IMR-90 (cell line): ENCODE measurements at regions not wholly inside any gene's neighbourhood (a gene's known extent, or its start where the extent isn't known, plus 50 kb on each side); places are given as distances from the start of the nearest gene placed in this dataset.

ENCODE experiments used
- ATAC-seq: fragments of 200-7000 bp; cut with Tn5 transposase; 2 replicates; pipeline ENCODE4 v1.9.1; 2020; ENCODE audit warnings: low read depth, mild to moderate bottlenecking, moderate library complexity
- BruUV-seq: library from RNA; stranded (reverse); fragments of 400-500 nt; replicated peaks from 2 replicates; lab custom pipeline; 2021; lab: Mats Ljungman, UMichigan
- CTCF ChIA-PET: fragments of 300-600 bp; formaldehyde crosslinking; extraction: SDS; loops from one replicate; lab custom pipeline; 2021; ENCODE audit warnings: antibody characterized with exemption; lab: Yijun Ruan, JAX
- POLR2A ChIA-PET: fragments of 300-600 bp; sonication (Branson Sonifier 250); formaldehyde crosslinking; loops from one replicate; lab custom pipeline; 2022; ENCODE audit warnings: antibody characterized with exemption; ENCODE audit not compliant: unreplicated experiment; lab: Charles Lee
- DNase-seq: peaks from one replicate; pipeline ENCODE4 v3.0.0; 2013
- H2AFZ ChIP-seq: replicated peaks from 2 replicates; pipeline ENCODE3; 2013; ENCODE audit warnings: low read length, mild to moderate bottlenecking; ENCODE audit not compliant: poor library complexity
- H2AK5ac ChIP-seq: 2 replicates; pipeline ENCODE4 v1.6.1; 2013; ENCODE audit warnings: low read depth, low read length, inconsistent platforms
- H2AK9ac ChIP-seq: replicated peaks from 2 replicates; pipeline ENCODE3; 2013; ENCODE audit warnings: mild to moderate bottlenecking, low read depth, low read length, moderate library complexity; ENCODE audit not compliant: poor library complexity
- H2BK120ac ChIP-seq: 2 replicates; pipeline ENCODE4 v1.6.1; 2013; ENCODE audit warnings: low read depth, low read length, inconsistent platforms
- H2BK15ac ChIP-seq: 3 replicates; pipeline ENCODE4 v1.6.1; 2013; ENCODE audit warnings: low read depth, low read length, inconsistent platforms
- H2BK20ac ChIP-seq: 2 replicates; pipeline ENCODE4 v1.6.1; 2013; ENCODE audit warnings: low read depth, mild to moderate bottlenecking, inconsistent platforms, low read length, moderate library complexity
- H2BK5ac ChIP-seq: 2 replicates; pipeline ENCODE4 v1.6.1; 2013; ENCODE audit warnings: mild to moderate bottlenecking, low read depth, low read length, inconsistent platforms; ENCODE audit not compliant: poor library complexity, severe bottlenecking
- H3K14ac ChIP-seq: replicated peaks from 2 replicates; pipeline ENCODE4 v1.6.1; 2013; ENCODE audit warnings: low read depth, low read length, inconsistent platforms
- H3K18ac ChIP-seq: 2 replicates; pipeline ENCODE4 v1.6.1; 2013; ENCODE audit warnings: low read depth, low read length, control low read depth
- H3K23ac ChIP-seq: 2 replicates; pipeline ENCODE4 v1.6.1; 2013; ENCODE audit warnings: low read depth, low read length, inconsistent platforms
- H3K27ac ChIP-seq: 2 replicates; pipeline ENCODE4 v1.5.1; 2013; ENCODE audit warnings: mild to moderate bottlenecking, control low read depth, low read length; ENCODE audit not compliant: insufficient read depth
- H3K27me3 ChIP-seq: 2 replicates; pipeline ENCODE4 v1.6.1; 2013; ENCODE audit warnings: low read length; ENCODE audit not compliant: control insufficient read depth, insufficient read depth
- H3K36me3 ChIP-seq: 2 replicates; pipeline ENCODE4 v1.6.1; 2013; ENCODE audit warnings: low read length, mixed read lengths; ENCODE audit not compliant: control insufficient read depth, insufficient read depth
- H3K4ac ChIP-seq: 2 replicates; pipeline ENCODE4 v1.6.1; 2013; ENCODE audit warnings: low read depth, low read length, inconsistent platforms
- H3K4me1 ChIP-seq: 2 replicates; pipeline ENCODE4 v1.6.1; 2013; ENCODE audit warnings: low read length, mixed read lengths; ENCODE audit not compliant: control insufficient read depth, insufficient read depth
- H3K4me2 ChIP-seq: 2 replicates; pipeline ENCODE4 v1.6.1; 2013; ENCODE audit warnings: low read depth, mild to moderate bottlenecking, control low read depth, low read length, moderate library complexity
- H3K4me3 ChIP-seq: 2 replicates; pipeline ENCODE4 v1.5.1; 2013; ENCODE audit warnings: low read depth, mild to moderate bottlenecking, control low read depth, low read length, moderate library complexity; ENCODE audit not compliant: insufficient read depth
- H3K56ac ChIP-seq: 2 replicates; pipeline ENCODE4 v1.6.1; 2013; ENCODE audit warnings: low read length, inconsistent platforms; ENCODE audit not compliant: insufficient read depth; ENCODE audit errors: extremely low read depth
- H3K79me1 ChIP-seq, 2 experiments: 2 replicates each; pipeline ENCODE4 v1.6.1; 2013; ENCODE audit warnings: low read length in 2 of 2, inconsistent platforms in 1 of 2, low read depth in 1 of 2
- H3K9ac ChIP-seq: 2 replicates; pipeline ENCODE4 v1.6.1; 2013; ENCODE audit warnings: low read depth, low read length, control low read depth
- H3K9me1 ChIP-seq: 2 replicates; pipeline ENCODE4 v1.6.1; 2013; ENCODE audit warnings: low read length, inconsistent platforms; ENCODE audit not compliant: insufficient read depth
- H3K9me3 ChIP-seq: 2 replicates; pipeline ENCODE4 v1.6.1; 2013; ENCODE audit warnings: low read length; ENCODE audit not compliant: control insufficient read depth, insufficient read depth
- H4K20me1 ChIP-seq: 2 replicates; pipeline ENCODE4 v1.6.1; 2013; ENCODE audit warnings: low read length, inconsistent platforms; ENCODE audit not compliant: insufficient read depth
- H4K5ac ChIP-seq: 2 replicates; pipeline ENCODE4 v1.6.1; 2013; ENCODE audit warnings: mild to moderate bottlenecking, low read depth, low read length, control low read depth
- H4K8ac ChIP-seq, 2 experiments: 2 replicates each; pipeline ENCODE4 v1.6.1; 2013; ENCODE audit warnings: low read depth in 2 of 2, low read length in 2 of 2, control low read depth in 1 of 2, inconsistent platforms in 1 of 2
- H4K91ac ChIP-seq: 2 replicates; pipeline ENCODE4 v1.6.1; 2013; ENCODE audit warnings: low read depth, low read length, inconsistent platforms; ENCODE audit not compliant: insufficient read depth
- CEBPB ChIP-seq: IDR thresholded peaks from 2 replicates; pipeline ENCODE4 v1.6.1; 2012; ENCODE audit warnings: low read depth, low read length, improper control_type of control experiment
- MAZ ChIP-seq: IDR thresholded peaks from 2 replicates; pipeline ENCODE4 v1.6.1; 2012; ENCODE audit warnings: low read depth, mild to moderate bottlenecking, low read length, improper control_type of control experiment, moderate library complexity, borderline replicate concordance
- NFE2L2 ChIP-seq: fragments of 150-350 bp; IDR thresholded peaks from 2 replicates; pipeline ENCODE4 v1.6.1; 2016; ENCODE audit warnings: low read depth, mild to moderate bottlenecking, low read length
- POLR2A ChIP-seq: IDR thresholded peaks from 2 replicates; pipeline ENCODE4 v1.6.1; 2012; ENCODE audit warnings: mild to moderate bottlenecking, low read depth, low read length
- RAD21 ChIP-seq: IDR thresholded peaks from 2 replicates; pipeline ENCODE4 v1.6.1; 2012; ENCODE audit warnings: low read length, improper control_type of control experiment
- RFX5 ChIP-seq: IDR thresholded peaks from 2 replicates; pipeline ENCODE4 v1.8.0; 2012; ENCODE audit warnings: low read depth, mild to moderate bottlenecking, low read length, moderate library complexity
- WGBS, 2 experiments: methylation state at CpG; one replicate each; pipeline versions ENCODE4 v1.1.5 to v1.1.7; 2013; ENCODE audit warnings: missing lambda C conversion rate in 2 of 2; ENCODE audit not compliant: insufficient read length in 1 of 2; ENCODE audit errors: extremely low coverage in 2 of 2; 5-methylcytosine and 5-hydroxymethylcytosine counted together
- dilution Hi-C: fragments of 300-500 bp; cut with HindIII; formaldehyde crosslinking; loops from one replicate; pipeline ENCODE4 v1.14.3; 2018; ENCODE audit warnings: low sequenced_read_pairs; ENCODE audit not compliant: unreplicated experiment
- in situ Hi-C: fragments of 300-500 bp; cut with MboI; formaldehyde crosslinking; loops from 3 replicates; pipeline ENCODE4 v1.14.3; 2019; ENCODE audit warnings: low sequenced_read_pairs, inconsistent platforms, mixed read lengths
- intact Hi-C: fragments of 100-400 bp; cut with micrococcal nuclease; formaldehyde crosslinking; loops from 2 replicates; pipeline ENCODE4 v1.10.0; 2022
- TF ChIP-seq, protein P1 (sequence below): conservative IDR thresholded peaks from 2 replicates; pipeline ENCODE4 v1.5.1; 2012; ENCODE audit warnings: mild to moderate bottlenecking, low read depth, low read length, improper control_type of control experiment
- TF ChIP-seq, protein P2 (sequence below): fragments of 150-350 bp; IDR thresholded peaks from 2 replicates; pipeline ENCODE4 v1.6.1; 2016; ENCODE audit warnings: low read depth, mild to moderate bottlenecking, low read length, moderate library complexity, borderline replicate concordance

DNA sequence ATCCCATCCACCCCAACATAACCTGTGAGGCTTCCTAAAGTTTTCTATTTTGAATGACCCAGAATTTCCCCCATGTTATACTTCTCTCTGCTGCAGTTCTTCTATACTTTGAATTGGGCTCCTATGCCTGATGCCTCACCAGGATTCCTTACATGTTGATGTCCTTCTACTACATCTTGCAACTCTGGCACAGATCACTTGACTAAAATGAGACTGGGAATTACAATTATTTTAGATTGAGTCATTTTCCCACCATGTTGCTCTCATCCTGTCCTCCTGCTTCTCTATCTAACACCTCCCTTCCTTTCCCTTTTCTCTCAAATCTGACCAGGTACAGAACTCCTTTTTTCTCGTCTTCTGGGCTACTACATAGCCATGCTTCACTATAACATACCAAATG, 314.0 kb upstream of the KCNJ16 start (continued):
- TF ChIP-seq, protein P1, sequence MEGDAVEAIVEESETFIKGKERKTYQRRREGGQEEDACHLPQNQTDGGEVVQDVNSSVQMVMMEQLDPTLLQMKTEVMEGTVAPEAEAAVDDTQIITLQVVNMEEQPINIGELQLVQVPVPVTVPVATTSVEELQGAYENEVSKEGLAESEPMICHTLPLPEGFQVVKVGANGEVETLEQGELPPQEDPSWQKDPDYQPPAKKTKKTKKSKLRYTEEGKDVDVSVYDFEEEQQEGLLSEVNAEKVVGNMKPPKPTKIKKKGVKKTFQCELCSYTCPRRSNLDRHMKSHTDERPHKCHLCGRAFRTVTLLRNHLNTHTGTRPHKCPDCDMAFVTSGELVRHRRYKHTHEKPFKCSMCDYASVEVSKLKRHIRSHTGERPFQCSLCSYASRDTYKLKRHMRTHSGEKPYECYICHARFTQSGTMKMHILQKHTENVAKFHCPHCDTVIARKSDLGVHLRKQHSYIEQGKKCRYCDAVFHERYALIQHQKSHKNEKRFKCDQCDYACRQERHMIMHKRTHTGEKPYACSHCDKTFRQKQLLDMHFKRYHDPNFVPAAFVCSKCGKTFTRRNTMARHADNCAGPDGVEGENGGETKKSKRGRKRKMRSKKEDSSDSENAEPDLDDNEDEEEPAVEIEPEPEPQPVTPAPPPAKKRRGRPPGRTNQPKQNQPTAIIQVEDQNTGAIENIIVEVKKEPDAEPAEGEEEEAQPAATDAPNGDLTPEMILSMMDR = no peak

DNA sequence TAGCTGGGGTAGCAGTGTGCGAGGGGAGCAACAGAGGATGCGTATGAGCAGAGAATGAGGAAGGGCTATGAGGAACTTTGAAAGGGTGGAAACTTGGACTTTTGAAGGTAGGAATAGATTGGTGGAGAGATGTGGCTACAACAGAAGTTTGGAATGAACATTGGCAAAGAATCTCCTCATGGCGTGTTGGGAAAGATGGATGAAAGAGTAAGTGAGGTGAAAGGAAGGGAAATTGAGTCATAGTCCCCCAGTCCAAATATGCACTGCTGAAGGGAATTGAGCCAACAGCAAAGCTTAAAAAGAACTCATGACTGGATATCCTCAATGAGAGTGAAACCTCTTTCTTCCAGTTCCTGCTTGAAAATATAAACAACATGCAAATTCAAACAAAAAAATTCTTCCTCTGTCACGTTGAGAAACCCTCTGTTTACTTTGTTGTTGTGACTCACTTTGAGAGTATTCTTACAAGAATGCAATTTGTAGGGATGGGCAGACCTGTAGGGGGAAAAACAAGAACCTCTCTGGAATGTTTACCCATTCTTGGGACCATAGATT, 313.2 kb upstream of the KCNJ16 start:
- no peak overlapping the region for H3K4me3 ChIP-seq
- intact Hi-C loops (loop anchor here (1.0 to 5.0 kb wide), 9 partner anchors 107 to 406 kb away; no protein-coding TSS in a partner anchor), dilution Hi-C loops (no loop called here), in situ Hi-C loops (no loop called here)
- H3K36me3 ChIP-seq = no peaks in the 10 kb centered on the region
- ATAC-seq (peak; percentile 80), DNase-seq (peak; percentile 99)
- H2BK5ac ChIP-seq = peak overlapping the region; percentile 99
- POLR2A ChIA-PET = interaction anchor here (0.5 to 1.0 kb wide), 3 partner anchors 27 to 266 kb away, joined by 3 read pairs; no protein-coding TSS in a partner anchor
- peak overlapping the region; percentile 91; the same call in 2 of the 3 replicates for H2BK15ac ChIP-seq
- H2BK20ac ChIP-seq = peak overlapping the region; percentile 96
- peak overlapping the region; percentile 100 for H3K18ac ChIP-seq
- peak overlapping the region; percentile 48 to 96 for H4K8ac ChIP-seq
- H3K56ac ChIP-seq = peak overlapping the region; percentile 79
- BruUV-seq = no TSS peak
- peak overlapping the region; percentile 50 for H3K23ac ChIP-seq
- peak overlapping the region; percentile 56; the same call in 1 of the 2 replicates for H3K9ac ChIP-seq
- 52% methylated on average over 2 of the region's 4 CpGs; no CpG with 5 or more reads in 1 of the 2 experiments for WGBS, 2 experiments
- peak overlapping the region; percentile 98 for H4K5ac ChIP-seq
- no peaks in the 10 kb centered on the region for H3K9me3 ChIP-seq
- no peaks in the 10 kb centered on the region for H3K27me3 ChIP-seq
- H4K91ac ChIP-seq = peak overlapping the region; percentile 96
- peak overlapping the region; percentile 41; the same call in 1 of the 2 replicates for H3K4me2 ChIP-seq
- no peaks in the 10 kb centered on the region for H4K20me1 ChIP-seq
- H2AK9ac ChIP-seq = no peak overlapping the region
- no peaks in the 10 kb centered on the region for H3K79me1 ChIP-seq
- peak overlapping the region; percentile 93 for H3K14ac ChIP-seq
- H3K4ac ChIP-seq = peak overlapping the region; percentile 95
- H2BK120ac ChIP-seq = peak overlapping the region; percentile 96
- peaks cover 2% of the 10 kb centered on the region; the same call in 1 of the 2 replicates for H3K9me1 ChIP-seq
- CTCF ChIA-PET = interaction anchor here (1.0 to 2.4 kb wide), 3 partner anchors 123 to 155 kb away, joined by 3 to 9 read pairs (median 3); no protein-coding TSS in a partner anchor
- H2AK5ac ChIP-seq = peak overlapping the region; percentile 87
- peak overlapping the region; percentile 99 for H3K27ac ChIP-seq
- peaks cover 20% of the 10 kb centered on the region for H3K4me1 ChIP-seq
- no peak overlapping the region for H2AFZ ChIP-seq
- TF ChIP-seq NFE2L2 (no peak), CEBPB (peak; percentile 86), RAD21 (no peak), POLR2A (no peak; the same call in 1 of the 2 replicates), MAZ (peak; percentile 28; the same call in 1 of the 2 replicates), RFX5 (no peak)
- TF ChIP-seq, protein P1 = 0 out of 2 replicates have a peak, but pooled peaks have one; percentile 4
- TF ChIP-seq, protein P2, sequence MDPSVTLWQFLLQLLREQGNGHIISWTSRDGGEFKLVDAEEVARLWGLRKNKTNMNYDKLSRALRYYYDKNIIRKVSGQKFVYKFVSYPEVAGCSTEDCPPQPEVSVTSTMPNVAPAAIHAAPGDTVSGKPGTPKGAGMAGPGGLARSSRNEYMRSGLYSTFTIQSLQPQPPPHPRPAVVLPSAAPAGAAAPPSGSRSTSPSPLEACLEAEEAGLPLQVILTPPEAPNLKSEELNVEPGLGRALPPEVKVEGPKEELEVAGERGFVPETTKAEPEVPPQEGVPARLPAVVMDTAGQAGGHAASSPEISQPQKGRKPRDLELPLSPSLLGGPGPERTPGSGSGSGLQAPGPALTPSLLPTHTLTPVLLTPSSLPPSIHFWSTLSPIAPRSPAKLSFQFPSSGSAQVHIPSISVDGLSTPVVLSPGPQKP = no peak
